ENCODE measurements at regions not wholly inside any gene's neighbourhood (a gene's known extent, or its start where the extent isn't known, plus 50 kb on each side); places are given as distances from the start of the nearest gene placed in this dataset.

DNA sequence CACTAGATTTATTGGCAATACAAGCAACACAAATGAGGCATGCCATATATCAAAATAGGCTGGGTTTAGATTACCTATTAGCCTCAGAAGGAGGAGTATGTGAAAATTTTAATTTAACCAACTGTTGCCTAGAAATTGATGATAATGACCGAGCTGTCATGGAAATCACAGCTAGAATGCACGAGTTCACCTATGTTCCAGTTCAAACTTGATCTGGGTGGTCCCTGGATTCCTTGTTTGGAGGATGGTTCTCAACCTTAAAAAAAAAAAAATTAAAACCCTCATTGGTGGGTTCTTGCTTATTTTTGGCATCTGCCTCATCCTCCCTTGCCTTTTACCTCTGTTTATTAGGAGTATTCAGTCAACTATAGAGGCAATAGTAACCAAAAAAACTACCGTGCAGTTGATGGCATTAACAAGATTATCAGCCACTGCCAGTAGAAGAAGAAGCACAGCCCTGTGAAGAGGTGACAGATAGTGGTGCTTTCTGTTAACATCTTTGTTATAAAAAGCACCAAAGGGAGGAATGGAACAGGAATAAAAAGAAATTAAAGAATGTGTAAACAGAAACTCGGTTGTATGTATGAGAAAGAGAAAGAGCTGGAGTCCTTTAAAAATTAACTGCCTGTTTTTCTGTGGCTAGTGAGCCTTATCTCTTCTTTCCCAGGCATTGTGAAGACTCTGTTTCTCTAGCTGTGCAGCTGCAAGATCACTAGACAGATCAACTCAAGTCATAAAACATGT is 106.4 kb downstream of the ZNF429 start (continued):
- TF ChIP-seq, protein P1, sequence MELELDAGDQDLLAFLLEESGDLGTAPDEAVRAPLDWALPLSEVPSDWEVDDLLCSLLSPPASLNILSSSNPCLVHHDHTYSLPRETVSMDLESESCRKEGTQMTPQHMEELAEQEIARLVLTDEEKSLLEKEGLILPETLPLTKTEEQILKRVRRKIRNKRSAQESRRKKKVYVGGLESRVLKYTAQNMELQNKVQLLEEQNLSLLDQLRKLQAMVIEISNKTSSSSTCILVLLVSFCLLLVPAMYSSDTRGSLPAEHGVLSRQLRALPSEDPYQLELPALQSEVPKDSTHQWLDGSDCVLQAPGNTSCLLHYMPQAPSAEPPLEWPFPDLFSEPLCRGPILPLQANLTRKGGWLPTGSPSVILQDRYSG (tag; conservative IDR thresholded peaks at IDR 0.05; ENCODE audit: low read depth), result no peak; the same call in none of the 2 replicates
- TF ChIP-seq SRSF3 (IDR thresholded peaks at IDR 0.05; ENCODE audit: insufficient read depth, low read length) (no peak), CBX5 (IDR thresholded peaks at IDR 0.05; ENCODE audit: borderline replicate concordance, low read depth) (no peak), ZNF41 (CRISPR knock-in tag; conservative IDR thresholded peaks at IDR 0.05) (no peak), CBFA2T3 (IDR thresholded peaks at IDR 0.05) (peak; percentile 94), MECOM (CRISPR knock-in tag; IDR thresholded peaks at IDR 0.05) (0 out of 2 replicates have a peak, but pooled peaks have one; percentile 22), ZFP30 (CRISPR knock-in tag; IDR thresholded peaks at IDR 0.05; ENCODE audit: borderline replicate concordance) (no peak), RFX5 (IDR thresholded peaks at IDR 0.05; ENCODE audit: low read depth, low read length) (no peak), PHF21A (IDR thresholded peaks at IDR 0.05; ENCODE audit: borderline replicate concordance, low read depth) (no peak), NELFE (IDR thresholded peaks at IDR 0.05; ENCODE audit: insufficient read depth, insufficient read length) (no peak), U2AF2 (optimal IDR thresholded peaks at IDR 0.05; ENCODE audit: low read depth, low read length) (no peak), PTBP1 (IDR thresholded peaks at IDR 0.05; ENCODE audit: low read depth, low read length) (no peak), RCOR1 (IDR thresholded peaks at IDR 0.05; ENCODE audit: borderline replicate concordance in 1 of 2, low read depth in 2 of 2, low read length in 2 of 2) (no peak), TFAM (CRISPR knock-in tag; conservative IDR thresholded peaks at IDR 0.05) (no peak)
- TF ChIP-seq, protein P2, sequence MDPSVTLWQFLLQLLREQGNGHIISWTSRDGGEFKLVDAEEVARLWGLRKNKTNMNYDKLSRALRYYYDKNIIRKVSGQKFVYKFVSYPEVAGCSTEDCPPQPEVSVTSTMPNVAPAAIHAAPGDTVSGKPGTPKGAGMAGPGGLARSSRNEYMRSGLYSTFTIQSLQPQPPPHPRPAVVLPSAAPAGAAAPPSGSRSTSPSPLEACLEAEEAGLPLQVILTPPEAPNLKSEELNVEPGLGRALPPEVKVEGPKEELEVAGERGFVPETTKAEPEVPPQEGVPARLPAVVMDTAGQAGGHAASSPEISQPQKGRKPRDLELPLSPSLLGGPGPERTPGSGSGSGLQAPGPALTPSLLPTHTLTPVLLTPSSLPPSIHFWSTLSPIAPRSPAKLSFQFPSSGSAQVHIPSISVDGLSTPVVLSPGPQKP (CRISPR knock-in tag; IDR thresholded peaks at IDR 0.05), result no peak
- TF ChIP-seq, protein P3, sequence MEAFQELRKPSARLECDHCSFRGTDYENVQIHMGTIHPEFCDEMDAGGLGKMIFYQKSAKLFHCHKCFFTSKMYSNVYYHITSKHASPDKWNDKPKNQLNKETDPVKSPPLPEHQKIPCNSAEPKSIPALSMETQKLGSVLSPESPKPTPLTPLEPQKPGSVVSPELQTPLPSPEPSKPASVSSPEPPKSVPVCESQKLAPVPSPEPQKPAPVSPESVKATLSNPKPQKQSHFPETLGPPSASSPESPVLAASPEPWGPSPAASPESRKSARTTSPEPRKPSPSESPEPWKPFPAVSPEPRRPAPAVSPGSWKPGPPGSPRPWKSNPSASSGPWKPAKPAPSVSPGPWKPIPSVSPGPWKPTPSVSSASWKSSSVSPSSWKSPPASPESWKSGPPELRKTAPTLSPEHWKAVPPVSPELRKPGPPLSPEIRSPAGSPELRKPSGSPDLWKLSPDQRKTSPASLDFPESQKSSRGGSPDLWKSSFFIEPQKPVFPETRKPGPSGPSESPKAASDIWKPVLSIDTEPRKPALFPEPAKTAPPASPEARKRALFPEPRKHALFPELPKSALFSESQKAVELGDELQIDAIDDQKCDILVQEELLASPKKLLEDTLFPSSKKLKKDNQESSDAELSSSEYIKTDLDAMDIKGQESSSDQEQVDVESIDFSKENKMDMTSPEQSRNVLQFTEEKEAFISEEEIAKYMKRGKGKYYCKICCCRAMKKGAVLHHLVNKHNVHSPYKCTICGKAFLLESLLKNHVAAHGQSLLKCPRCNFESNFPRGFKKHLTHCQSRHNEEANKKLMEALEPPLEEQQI (IDR thresholded peaks at IDR 0.05), result peak; percentile 62; the same call in 1 of the 2 replicates
- TF ChIP-seq, protein P4, sequence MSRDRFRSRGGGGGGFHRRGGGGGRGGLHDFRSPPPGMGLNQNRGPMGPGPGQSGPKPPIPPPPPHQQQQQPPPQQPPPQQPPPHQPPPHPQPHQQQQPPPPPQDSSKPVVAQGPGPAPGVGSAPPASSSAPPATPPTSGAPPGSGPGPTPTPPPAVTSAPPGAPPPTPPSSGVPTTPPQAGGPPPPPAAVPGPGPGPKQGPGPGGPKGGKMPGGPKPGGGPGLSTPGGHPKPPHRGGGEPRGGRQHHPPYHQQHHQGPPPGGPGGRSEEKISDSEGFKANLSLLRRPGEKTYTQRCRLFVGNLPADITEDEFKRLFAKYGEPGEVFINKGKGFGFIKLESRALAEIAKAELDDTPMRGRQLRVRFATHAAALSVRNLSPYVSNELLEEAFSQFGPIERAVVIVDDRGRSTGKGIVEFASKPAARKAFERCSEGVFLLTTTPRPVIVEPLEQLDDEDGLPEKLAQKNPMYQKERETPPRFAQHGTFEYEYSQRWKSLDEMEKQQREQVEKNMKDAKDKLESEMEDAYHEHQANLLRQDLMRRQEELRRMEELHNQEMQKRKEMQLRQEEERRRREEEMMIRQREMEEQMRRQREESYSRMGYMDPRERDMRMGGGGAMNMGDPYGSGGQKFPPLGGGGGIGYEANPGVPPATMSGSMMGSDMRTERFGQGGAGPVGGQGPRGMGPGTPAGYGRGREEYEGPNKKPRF (IDR thresholded peaks at IDR 0.05; ENCODE audit: low read depth, low read length), result no peak
- TF ChIP-seq, protein P5, sequence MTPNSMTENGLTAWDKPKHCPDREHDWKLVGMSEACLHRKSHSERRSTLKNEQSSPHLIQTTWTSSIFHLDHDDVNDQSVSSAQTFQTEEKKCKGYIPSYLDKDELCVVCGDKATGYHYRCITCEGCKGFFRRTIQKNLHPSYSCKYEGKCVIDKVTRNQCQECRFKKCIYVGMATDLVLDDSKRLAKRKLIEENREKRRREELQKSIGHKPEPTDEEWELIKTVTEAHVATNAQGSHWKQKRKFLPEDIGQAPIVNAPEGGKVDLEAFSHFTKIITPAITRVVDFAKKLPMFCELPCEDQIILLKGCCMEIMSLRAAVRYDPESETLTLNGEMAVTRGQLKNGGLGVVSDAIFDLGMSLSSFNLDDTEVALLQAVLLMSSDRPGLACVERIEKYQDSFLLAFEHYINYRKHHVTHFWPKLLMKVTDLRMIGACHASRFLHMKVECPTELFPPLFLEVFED (CRISPR knock-in tag; conservative IDR thresholded peaks at IDR 0.05), result no peak

Data from K562 (cell line).